Neutrophil (primary cell): ENCODE measurements at regions not wholly inside any gene's neighbourhood (a gene's known extent, or its start where the extent isn't known, plus 50 kb on each side); places are given as distances from the start of the nearest gene placed in this dataset.

Experiments
- H3K27ac ChIP-seq: fragments of 200-600 bp; sonication (generic); 2 replicates; pipeline ENCODE4 v1.5.1; 2016; ENCODE audit warnings: mild to moderate bottlenecking, moderate library complexity
- H3K27me3 ChIP-seq: fragments of 200-600 bp; sonication (generic); 2 replicates; pipeline ENCODE4 v1.6.0; 2016; ENCODE audit warnings: mild to moderate bottlenecking
- H3K36me3 ChIP-seq: fragments of 200-600 bp; sonication (generic); 2 replicates; pipeline ENCODE4 v1.5.1; 2017
- H3K4me1 ChIP-seq, 2 experiments: fragments of 200-600 bp in 1 of 2; sonication (generic) in 1 of 2; 1 replicate in 1 of 2; 2 replicates in 1 of 2; pipeline versions ENCODE4 v1.5.1 to v1.6.1; 2013 to 2016; ENCODE audit warnings: low read depth in 1 of 2, low read length in 1 of 2, mild to moderate bottlenecking in 1 of 2, moderate library complexity in 1 of 2; ENCODE audit not compliant: control insufficient read depth in 1 of 2, insufficient read depth in 1 of 2
- H3K4me3 ChIP-seq, 2 experiments: fragments of 200-600 bp in 1 of 2; sonication (generic) in 1 of 2; 1 replicate in 1 of 2; 2 replicates in 1 of 2; pipeline ENCODE4 v1.5.1; 2013 to 2016; ENCODE audit warnings: low read depth in 1 of 2, low read length in 1 of 2, mild to moderate bottlenecking in 1 of 2, moderate library complexity in 1 of 2
- H3K9me3 ChIP-seq: fragments of 200-600 bp; sonication (generic); 2 replicates; pipeline ENCODE4 v1.5.1; 2016
- CTCF ChIP-seq: fragments of 200-600 bp; sonication (generic); IDR thresholded peaks from 2 replicates; pipeline ENCODE4 v1.5.1; 2016; ENCODE audit warnings: antibody characterized with exemption

- no peak overlapping the region for H3K4me3 ChIP-seq
- H3K9me3 ChIP-seq: peaks cover 10% of the 10 kb centered on the region
- no peaks in the 10 kb centered on the region for H3K36me3 ChIP-seq
- H3K27me3 ChIP-seq: no peaks in the 10 kb centered on the region
- no peak for TF ChIP-seq CTCF
- no peaks in the 10 kb centered on the region for H3K4me1 ChIP-seq
- H3K27ac ChIP-seq: no peak overlapping the region
These were observed 74.6 kb upstream of the MYL2 start for GRCh38 chr12:110995016-110995415.

GRCh38 chr12:110993434-110993833 lies 73.1 kb upstream of the MYL2 start:
- Histone ChIP-seq H3K36me3 (no peaks in the 10 kb centered on the region), H3K9me3 (peaks cover 5% of the 10 kb centered on the region), H3K27ac (no peak overlapping the region), H3K4me1 (no peaks in the 10 kb centered on the region), H3K4me3 (no peak overlapping the region), H3K27me3 (no peaks in the 10 kb centered on the region)
- TF ChIP-seq CTCF: no peak

GRCh38 chr12:110992909-110993308 lies 72.5 kb upstream of the MYL2 start:
- H3K36me3 ChIP-seq: no peaks in the 10 kb centered on the region
- no peak overlapping the region for H3K4me3 ChIP-seq
- no peaks in the 10 kb centered on the region for H3K9me3 ChIP-seq
- no peak for TF ChIP-seq CTCF
- no peak overlapping the region for H3K27ac ChIP-seq
- no peaks in the 10 kb centered on the region for H3K4me1 ChIP-seq
- H3K27me3 ChIP-seq: no peaks in the 10 kb centered on the region

GRCh38 chr12:110983811-110984210 lies 63.4 kb upstream of the MYL2 start:
- Histone ChIP-seq H3K27ac (no peak overlapping the region), H3K36me3 (no peaks in the 10 kb centered on the region), H3K4me3 (no peak overlapping the region), H3K9me3 (no peaks in the 10 kb centered on the region), H3K4me1 (no peaks in the 10 kb centered on the region), H3K27me3 (no peaks in the 10 kb centered on the region)
- no peak for TF ChIP-seq CTCF

- Histone ChIP-seq H3K36me3 (no peaks in the 10 kb centered on the region), H3K27ac (no peak overlapping the region), H3K27me3 (peaks cover 7% of the 10 kb centered on the region), H3K4me3 (no peak overlapping the region), H3K9me3 (no peaks in the 10 kb centered on the region), H3K4me1 (no peaks in the 10 kb centered on the region)
- TF ChIP-seq CTCF: no peak
These were observed 52.5 kb upstream of the MYL2 start for GRCh38 chr12:110972866-110973265.

GRCh38 chr12:110971936-110972335 lies 51.6 kb upstream of the MYL2 start:
- Histone ChIP-seq H3K4me1 (no peaks in the 10 kb centered on the region), H3K27me3 (peaks cover 7% of the 10 kb centered on the region), H3K27ac (no peak overlapping the region), H3K4me3 (no peak overlapping the region), H3K9me3 (no peaks in the 10 kb centered on the region), H3K36me3 (no peaks in the 10 kb centered on the region)
- no peak for TF ChIP-seq CTCF
